HG03095 (cell line): ENCODE measurements at regions not wholly inside any gene's neighbourhood (a gene's known extent, or its start where the extent isn't known, plus 50 kb on each side); places are given as distances from the start of the nearest gene placed in this dataset.
"Not testable (repeated sequence)": the region's sequence is repeated elsewhere in the genome, so short reads cannot be mapped to it uniquely, and the experiment has no call there.

Source experiments
- ATAC-seq: cut with Tn5 transposase; IDR thresholded peaks from one replicate; pipeline ENCODE4 v1.9.1; 2021; ENCODE audit warnings: moderate library complexity; ENCODE audit not compliant: unreplicated experiment

GRCh38 chr2:236823041-236823629 lies 253.5 kb downstream of the ACKR3 start:
- no peak for ATAC-seq

- no peak for ATAC-seq
Measured at GRCh38 chr2:236823963-236824362, 254.3 kb downstream of the ACKR3 start.

GRCh38 chr2:236824836-236825235 lies 255.2 kb downstream of the ACKR3 start:
- ATAC-seq, result no peak

- ATAC-seq, result no peak
Measured at GRCh38 chr2:236825989-236826510, 256.4 kb downstream of the ACKR3 start.

GRCh38 chr2:236826606-236827156 lies 257.1 kb downstream of the ACKR3 start:
- no peak for ATAC-seq

- no peak for ATAC-seq
Measured at GRCh38 chr2:236827997-236828396, 257.7 kb upstream of the COPS8 start.

- no peak for ATAC-seq
Measured at GRCh38 chr2:236828820-236829219, 256.9 kb upstream of the COPS8 start.

GRCh38 chr2:236830926-236831325 lies 254.8 kb upstream of the COPS8 start:
- ATAC-seq, result no peak

- ATAC-seq, result no peak
Measured at GRCh38 chr2:236831698-236832097, 254.0 kb upstream of the COPS8 start.

- ATAC-seq, result no peak
Measured at GRCh38 chr2:236833501-236834073, 252.1 kb upstream of the COPS8 start.

- no peak for ATAC-seq
Measured at GRCh38 chr2:236834284-236834683, 251.4 kb upstream of the COPS8 start.

GRCh38 chr2:236835307-236836024 lies 250.2 kb upstream of the COPS8 start:
- no peak for ATAC-seq

GRCh38 chr2:236836028-236836427 lies 249.7 kb upstream of the COPS8 start:
- not testable (repeated sequence) for ATAC-seq

- no peak for ATAC-seq
Measured at GRCh38 chr2:236840215-236840614, 245.5 kb upstream of the COPS8 start.

GRCh38 chr2:236840857-236841256 lies 244.8 kb upstream of the COPS8 start:
- ATAC-seq, result no peak

- ATAC-seq, result no peak
Measured at GRCh38 chr2:236841389-236841788, 244.3 kb upstream of the COPS8 start.

GRCh38 chr2:236843161-236843968 lies 242.3 kb upstream of the COPS8 start:
- ATAC-seq, result no peak

- ATAC-seq, result no peak
Measured at GRCh38 chr2:236844711-236845110, 241.0 kb upstream of the COPS8 start.

- no peak for ATAC-seq
Measured at GRCh38 chr2:236847023-236847422, 238.7 kb upstream of the COPS8 start.

- no peak for ATAC-seq
Measured at GRCh38 chr2:236847538-236848263, 238.0 kb upstream of the COPS8 start.
